CD8-positive, alpha-beta memory T cell (primary cell): ENCODE measurements at regions not wholly inside any gene's neighbourhood (a gene's known extent, or its start where the extent isn't known, plus 50 kb on each side); places are given as distances from the start of the nearest gene placed in this dataset.
"Not testable (repeated sequence)": the region's sequence is repeated elsewhere in the genome, so short reads cannot be mapped to it uniquely, and the experiment has no call there.

Experiments
- CTCF ChIA-PET: fragments of 350-600 bp; sonication (Branson Sonifier 250); formaldehyde crosslinking; loops from one replicate; lab custom pipeline; 2021; ENCODE audit warnings: antibody characterized with exemption; lab: Charles Lee
- POLR2A ChIA-PET: fragments of 350-600 bp; sonication (Branson Sonifier 250); formaldehyde crosslinking; loops from one replicate; lab custom pipeline; 2021; ENCODE audit warnings: antibody characterized with exemption; lab: Charles Lee
- DNase-seq, 5 donors: peaks; one replicate each; pipeline versions ENCODE4 v3.0.0 to v3.0.0-alpha.2; 2020 to 2022; ENCODE audit warnings: mixed read lengths in 1 of 5
- H3K27ac ChIP-seq: one replicate; pipeline ENCODE4 v1.7.0; 2013; ENCODE audit warnings: low read depth, mild to moderate bottlenecking, low read length, moderate library complexity
- H3K27me3 ChIP-seq: 2 replicates; pipeline ENCODE4 v1.7.0; 2013; ENCODE audit warnings: low read length, mild to moderate bottlenecking; ENCODE audit not compliant: insufficient read depth, poor library complexity, severe bottlenecking
- H3K36me3 ChIP-seq: 2 replicates; pipeline ENCODE4 v1.7.0; 2013; ENCODE audit warnings: mild to moderate bottlenecking, low read length, moderate library complexity; ENCODE audit not compliant: insufficient read depth
- H3K4me1 ChIP-seq: 2 replicates; pipeline ENCODE4 v1.7.0; 2013; ENCODE audit warnings: mild to moderate bottlenecking, low read length, moderate library complexity; ENCODE audit not compliant: insufficient read depth
- H3K4me3 ChIP-seq: 2 replicates; pipeline ENCODE4 v1.7.0; 2013; ENCODE audit warnings: mild to moderate bottlenecking, low read length
- H3K9me3 ChIP-seq: 2 replicates; pipeline ENCODE4 v1.7.0; 2013; ENCODE audit warnings: mild to moderate bottlenecking, low read length
- H3K27ac Mint-ChIP-seq, 8 donors: one replicate each; pipeline ENCODE4 v1.8.0; 2020 to 2021; ENCODE audit warnings: mixed read lengths in 8 of 8, mild to moderate bottlenecking in 6 of 8, inconsistent platforms in 3 of 8, moderate library complexity in 3 of 8
- H3K27me3 Mint-ChIP-seq, 2 donors: one replicate each; pipeline ENCODE4 v1.8.0; 2020 to 2021; ENCODE audit warnings: mixed read lengths in 2 of 2, mild to moderate bottlenecking in 1 of 2, moderate library complexity in 1 of 2
- H3K36me3 Mint-ChIP-seq, 3 donors: one replicate each; pipeline ENCODE4 v1.8.0; 2020 to 2021; ENCODE audit warnings: mixed read lengths in 3 of 3, inconsistent platforms in 1 of 3, mild to moderate bottlenecking in 1 of 3
- H3K4me1 Mint-ChIP-seq, 3 donors: one replicate each; pipeline ENCODE4 v1.8.0; 2020 to 2021; ENCODE audit warnings: mixed read lengths in 3 of 3, inconsistent platforms in 1 of 3, mild to moderate bottlenecking in 1 of 3
- H3K4me3 Mint-ChIP-seq, 7 donors: one replicate each; pipeline ENCODE4 v1.8.0; 2020 to 2021; ENCODE audit warnings: mixed read lengths in 7 of 7, mild to moderate bottlenecking in 6 of 7, moderate library complexity in 4 of 7, inconsistent platforms in 2 of 7
- H3K9me3 Mint-ChIP-seq, 5 donors: one replicate each; pipeline ENCODE4 v1.8.0; 2020 to 2022; ENCODE audit warnings: mixed read lengths in 5 of 5, mild to moderate bottlenecking in 3 of 5, moderate library complexity in 2 of 5, inconsistent platforms in 1 of 5

DNA sequence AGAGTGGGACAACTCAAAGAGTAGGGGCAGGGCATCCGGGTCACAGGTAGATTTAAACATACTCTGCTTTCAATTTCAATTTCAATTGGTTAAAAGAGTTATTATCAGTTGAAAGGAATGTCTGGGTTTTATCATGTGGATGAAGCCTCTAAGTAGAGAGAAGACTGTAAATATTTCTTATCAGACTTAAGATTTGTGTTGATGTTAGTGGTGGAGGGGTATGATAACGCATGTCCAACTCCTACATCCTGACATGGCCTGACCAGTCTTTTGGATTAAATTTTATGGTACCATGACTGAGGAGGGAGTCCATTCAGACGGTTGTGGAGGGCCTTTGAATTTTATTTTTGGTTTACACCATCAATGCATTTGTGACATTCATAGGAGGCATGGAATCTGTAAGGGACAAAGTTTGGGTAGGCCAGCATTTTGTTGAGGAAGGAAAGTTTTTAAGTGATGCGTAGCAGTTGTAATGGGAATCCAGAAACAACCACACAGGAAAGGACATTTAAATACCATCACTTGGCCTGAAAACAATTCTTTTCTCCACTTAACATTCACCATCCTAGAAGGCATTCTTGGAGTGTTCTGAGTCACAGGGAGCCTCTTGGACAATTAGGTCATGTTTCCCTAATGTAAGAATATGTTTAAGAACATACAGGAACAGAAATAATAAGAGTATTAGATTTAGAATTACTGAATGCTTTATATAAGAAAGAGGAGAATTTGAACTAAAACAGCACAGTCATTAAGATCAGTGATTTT, 371.9 kb downstream of the ATP23 start:
- H3K27ac ChIP-seq: no peak overlapping the region
- Mint-ChIP-seq H3K36me3 (no peaks in the 10 kb centered on the region), H3K4me3 (no peak overlapping the region), H3K27me3 (peaks cover 8 to 9% of the 10 kb centered on the region in 2 donors), H3K4me1 (no peaks in the 10 kb centered on the region), H3K27ac (no peak overlapping the region), H3K9me3 (peaks cover 0 to 6% (median 0%) of the 10 kb centered on the region in 5 donors)
- no peak for DNase-seq
- ChIA-PET POLR2A (no interaction called here), CTCF (no interaction called here)
- no peaks in the 10 kb centered on the region for H3K36me3 ChIP-seq
- H3K27me3 ChIP-seq: no peaks in the 10 kb centered on the region
- H3K4me3 ChIP-seq: no peak overlapping the region
- H3K4me1 ChIP-seq: no peaks in the 10 kb centered on the region
- no peaks in the 10 kb centered on the region for H3K9me3 ChIP-seq

DNA sequence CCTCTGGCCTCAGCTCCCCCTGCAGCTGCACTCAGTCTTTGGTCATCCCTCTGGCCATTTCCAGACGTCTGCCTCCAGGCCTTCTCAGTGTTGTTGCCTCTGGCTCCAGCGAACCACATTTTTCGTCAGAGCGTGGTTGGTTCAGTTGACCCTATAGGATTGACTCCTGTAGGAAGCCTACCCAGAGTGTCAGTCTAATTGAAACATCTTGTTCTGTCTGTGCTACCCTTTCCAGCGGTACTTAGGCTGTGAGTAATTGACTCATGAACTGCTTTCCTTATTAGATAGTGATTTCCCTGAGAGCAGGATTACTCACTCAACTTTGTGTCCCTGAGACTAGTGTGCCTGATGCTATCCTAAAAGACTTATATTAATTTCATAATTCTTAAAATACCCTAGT, 373.2 kb downstream of the ATP23 start:
- Mint-ChIP-seq H3K27me3 (peaks cover 5 to 6% of the 10 kb centered on the region in 2 donors), H3K27ac (no peak overlapping the region), H3K4me1 (no peaks in the 10 kb centered on the region), H3K36me3 (no peaks in the 10 kb centered on the region), H3K9me3 (peaks cover 0 to 7% (median 6%) of the 10 kb centered on the region in 5 donors), H3K4me3 (no peak overlapping the region)
- Histone ChIP-seq H3K27ac (no peak overlapping the region), H3K4me1 (no peaks in the 10 kb centered on the region), H3K27me3 (no peaks in the 10 kb centered on the region), H3K4me3 (no peak overlapping the region), H3K36me3 (no peaks in the 10 kb centered on the region), H3K9me3 (no peaks in the 10 kb centered on the region)
- CTCF ChIA-PET: no interaction called here
- POLR2A ChIA-PET: no interaction called here
- no peak for DNase-seq

DNA sequence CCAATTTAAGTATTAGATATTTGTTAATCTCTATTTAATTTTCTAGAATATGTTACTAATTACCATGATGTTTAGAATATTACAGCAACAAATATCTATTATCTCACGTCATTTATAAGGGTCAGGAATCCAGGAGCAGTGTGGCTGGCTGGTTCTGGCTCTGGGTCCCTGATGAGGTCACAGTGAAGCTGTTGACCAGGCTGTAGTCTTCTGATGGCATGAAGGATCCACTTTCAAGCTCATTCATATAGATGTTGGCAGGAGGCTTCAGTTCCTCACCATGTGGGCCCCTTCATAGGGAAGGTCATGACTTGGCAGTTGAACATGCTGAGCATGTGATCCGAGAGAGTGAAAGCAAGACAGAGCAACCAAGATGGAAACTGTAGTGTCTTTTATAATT, 375.6 kb downstream of the ATP23 start:
- no peak overlapping the region for H3K4me3 ChIP-seq
- DNase-seq: no peak
- H3K27me3 ChIP-seq: no peaks in the 10 kb centered on the region
- H3K36me3 ChIP-seq: no peaks in the 10 kb centered on the region
- H3K9me3 Mint-ChIP-seq: peaks cover 0 to 7% (median 4%) of the 10 kb centered on the region in 5 donors
- H3K4me3 Mint-ChIP-seq: no peak overlapping the region
- no peaks in the 10 kb centered on the region for H3K36me3 Mint-ChIP-seq
- no peaks in the 10 kb centered on the region for H3K9me3 ChIP-seq
- no peaks in the 10 kb centered on the region for H3K4me1 Mint-ChIP-seq
- no peak overlapping the region for H3K27ac Mint-ChIP-seq
- CTCF ChIA-PET: no interaction called here
- POLR2A ChIA-PET: no interaction called here
- H3K4me1 ChIP-seq: no peaks in the 10 kb centered on the region
- H3K27me3 Mint-ChIP-seq: peaks cover 5 to 6% of the 10 kb centered on the region in 2 donors
- H3K27ac ChIP-seq: no peak overlapping the region

DNA sequence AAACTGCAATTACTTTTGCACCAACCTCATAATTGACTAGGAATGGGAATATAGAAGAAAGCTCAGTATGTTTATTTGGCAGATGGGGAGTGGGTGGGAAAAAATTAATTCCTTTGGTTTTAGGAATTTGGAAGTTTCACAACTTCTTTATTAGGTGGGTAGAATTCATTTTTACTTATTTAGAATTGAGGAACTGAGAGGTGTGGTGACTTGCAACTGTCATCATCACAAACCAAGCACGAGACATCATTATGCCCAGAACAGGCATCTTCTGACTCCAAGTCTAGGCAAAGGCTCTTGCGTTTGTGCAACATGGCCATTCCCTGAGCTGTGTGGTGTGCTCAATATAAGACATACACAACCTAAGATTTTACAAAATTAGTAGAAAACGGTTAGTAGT, 380.0 kb downstream of the ATP23 start:
- Histone ChIP-seq H3K4me1 (no peaks in the 10 kb centered on the region), H3K27me3 (no peaks in the 10 kb centered on the region), H3K9me3 (no peaks in the 10 kb centered on the region), H3K36me3 (no peaks in the 10 kb centered on the region), H3K4me3 (no peak overlapping the region), H3K27ac (no peak overlapping the region)
- Mint-ChIP-seq H3K9me3 (peaks cover 0 to 7% (median 4%) of the 10 kb centered on the region in 5 donors), H3K4me1 (no peaks in the 10 kb centered on the region), H3K27ac (no peak overlapping the region), H3K27me3 (peaks cover 0 to 3% of the 10 kb centered on the region in 2 donors), H3K4me3 (no peak overlapping the region), H3K36me3 (no peaks in the 10 kb centered on the region)
- ChIA-PET POLR2A (no interaction called here), CTCF (no interaction called here)
- DNase-seq: no peak

DNA sequence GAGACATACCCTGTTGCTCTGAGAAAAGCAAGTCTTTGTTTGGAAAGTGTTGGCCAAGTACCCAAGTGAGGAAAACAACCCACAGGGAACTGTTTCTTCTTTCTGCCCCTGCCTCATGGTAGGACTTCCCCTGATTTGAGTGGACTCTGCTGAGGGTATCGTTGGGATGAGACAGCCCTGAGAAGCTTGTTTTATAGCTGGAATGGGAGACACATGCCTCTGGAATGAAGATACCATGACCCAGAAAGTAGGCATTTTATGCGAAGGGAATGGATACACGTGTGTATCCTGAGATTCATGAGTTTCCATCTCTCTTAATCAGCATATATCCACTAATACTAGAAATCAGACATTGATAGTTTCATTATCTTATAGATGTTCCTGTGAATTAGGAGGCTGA, 382.3 kb downstream of the ATP23 start:
- Mint-ChIP-seq H3K27ac (no peak overlapping the region), H3K4me3 (no peak overlapping the region), H3K36me3 (no peaks in the 10 kb centered on the region), H3K9me3 (peaks cover 0 to 7% (median 2%) of the 10 kb centered on the region in 5 donors), H3K27me3 (no peaks in the 10 kb centered on the region), H3K4me1 (no peaks in the 10 kb centered on the region)
- Histone ChIP-seq H3K9me3 (no peaks in the 10 kb centered on the region), H3K36me3 (no peaks in the 10 kb centered on the region), H3K27ac (no peak overlapping the region), H3K4me3 (no peak overlapping the region), H3K27me3 (no peaks in the 10 kb centered on the region), H3K4me1 (no peaks in the 10 kb centered on the region)
- POLR2A ChIA-PET: no interaction called here
- CTCF ChIA-PET: no interaction called here
- DNase-seq: no peak

DNA sequence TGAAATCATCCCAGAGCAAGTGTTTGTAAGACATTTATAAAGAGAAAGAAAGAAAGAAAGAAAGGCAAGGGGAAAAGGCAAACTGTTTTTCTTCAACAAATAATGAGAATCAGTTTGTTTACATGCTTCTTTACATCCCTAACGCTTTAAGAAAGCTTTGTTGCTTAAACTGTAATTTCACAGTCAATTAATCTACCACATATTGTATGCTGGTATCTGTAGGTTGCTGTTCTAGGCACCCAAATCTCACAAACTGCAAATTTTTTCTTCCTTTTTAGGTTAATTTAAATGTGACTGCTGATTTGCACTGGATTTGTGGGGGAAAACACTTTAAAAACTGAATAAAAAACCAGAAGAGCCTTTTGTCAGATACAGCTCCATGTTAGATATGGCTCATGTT, 384.2 kb downstream of the ATP23 start:
- no peaks in the 10 kb centered on the region for H3K9me3 Mint-ChIP-seq
- Histone ChIP-seq H3K9me3 (no peaks in the 10 kb centered on the region), H3K36me3 (no peaks in the 10 kb centered on the region), H3K4me1 (no peaks in the 10 kb centered on the region), H3K27me3 (no peaks in the 10 kb centered on the region), H3K27ac (no peak overlapping the region), H3K4me3 (no peak overlapping the region)
- no peak overlapping the region for H3K4me3 Mint-ChIP-seq
- ChIA-PET CTCF (no interaction called here), POLR2A (no interaction called here)
- H3K27ac Mint-ChIP-seq: no peak overlapping the region
- H3K36me3 Mint-ChIP-seq: no peaks in the 10 kb centered on the region
- no peaks in the 10 kb centered on the region for H3K4me1 Mint-ChIP-seq
- H3K27me3 Mint-ChIP-seq: no peaks in the 10 kb centered on the region
- no peak for DNase-seq

DNA sequence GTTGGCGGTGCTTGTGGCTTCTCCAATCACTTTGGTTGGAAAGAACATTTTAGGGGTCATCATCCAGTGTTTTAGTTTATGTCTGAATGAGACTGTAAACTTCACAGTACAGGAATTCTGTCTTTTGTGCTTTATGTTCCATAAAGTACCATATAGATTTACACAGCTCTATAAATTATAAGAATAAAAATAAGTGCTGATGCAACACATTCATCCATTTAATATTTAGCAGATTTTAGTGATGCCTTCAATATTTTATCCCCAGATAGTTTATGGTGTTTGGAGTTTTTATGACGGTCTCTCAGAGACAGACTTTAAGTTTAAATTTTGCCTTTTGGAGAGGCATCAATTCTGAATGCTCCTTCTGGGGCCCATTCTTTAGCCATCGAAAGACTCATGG, 385.2 kb downstream of the ATP23 start:
- no peaks in the 10 kb centered on the region for H3K27me3 ChIP-seq
- POLR2A ChIA-PET: no interaction called here
- no peak overlapping the region for H3K4me3 Mint-ChIP-seq
- no peaks in the 10 kb centered on the region for H3K9me3 ChIP-seq
- no peak for DNase-seq
- H3K4me1 Mint-ChIP-seq: no peaks in the 10 kb centered on the region
- H3K36me3 Mint-ChIP-seq: no peaks in the 10 kb centered on the region
- no peaks in the 10 kb centered on the region for H3K4me1 ChIP-seq
- CTCF ChIA-PET: no interaction called here
- no peaks in the 10 kb centered on the region for H3K36me3 ChIP-seq
- H3K9me3 Mint-ChIP-seq: no peaks in the 10 kb centered on the region
- no peak overlapping the region for H3K27ac Mint-ChIP-seq
- no peak overlapping the region for H3K4me3 ChIP-seq
- H3K27ac ChIP-seq: no peak overlapping the region
- no peaks in the 10 kb centered on the region for H3K27me3 Mint-ChIP-seq

DNA sequence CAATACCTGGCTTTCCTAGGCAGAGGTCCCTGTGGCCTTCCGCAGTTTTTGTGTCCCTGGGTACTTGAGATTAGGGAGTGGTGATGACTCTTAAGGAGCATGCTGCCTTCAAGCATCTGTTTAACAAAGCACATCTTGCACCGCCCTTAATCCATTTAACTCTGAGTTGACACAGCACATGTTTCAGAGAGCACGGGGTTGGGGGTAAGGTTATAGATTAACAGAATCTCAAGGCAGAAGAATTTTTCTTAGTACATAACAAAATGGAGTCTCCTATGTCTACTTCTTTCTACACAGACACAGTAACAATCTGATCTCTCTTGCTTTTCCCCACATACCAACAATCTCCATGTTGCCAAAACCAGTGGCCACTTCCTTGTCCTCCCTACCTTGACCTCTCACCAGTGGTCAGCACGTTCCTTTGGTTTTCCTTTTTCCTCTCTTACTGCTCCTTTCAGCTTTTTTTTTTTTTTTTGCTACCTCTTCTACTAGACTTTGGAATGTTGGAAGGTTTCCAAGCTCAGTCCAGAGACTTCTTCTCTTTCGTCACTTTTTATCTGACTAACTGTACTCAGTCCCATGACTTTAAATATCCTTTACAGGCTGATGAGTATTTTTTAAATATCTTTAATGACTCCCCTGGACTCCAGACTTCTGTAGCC, 395.3 kb downstream of the ATP23 start:
- POLR2A ChIA-PET, H3K4me3 ChIP-seq: not testable (repeated sequence)

More for the DNA sequence above, 395.3 kb downstream of the ATP23 start:
- DNase-seq, H3K27me3 Mint-ChIP-seq, H3K4me1 Mint-ChIP-seq, H3K4me3 Mint-ChIP-seq, H3K9me3 ChIP-seq, CTCF ChIA-PET, H3K27ac Mint-ChIP-seq, H3K27me3 ChIP-seq, H3K27ac ChIP-seq, H3K36me3 ChIP-seq, H3K9me3 Mint-ChIP-seq, H3K36me3 Mint-ChIP-seq, H3K4me1 ChIP-seq: not testable (repeated sequence)
